SK-N-SH treated with all-trans-retinoic acid at 6 μM for 48 hours (cell line): ENCODE measurements at regions not wholly inside any gene's neighbourhood (a gene's known extent, or its start where the extent isn't known, plus 50 kb on each side); places are given as distances from the start of the nearest gene placed in this dataset.

Experiments used
- ARNTL ChIP-seq: fragments of 450-650 bp; formaldehyde crosslinking; IDR thresholded peaks from 2 replicates; pipeline ENCODE4 v1.5.0; 2020; ENCODE audit warnings: low read depth, mild to moderate bottlenecking, moderate library complexity, borderline replicate concordance
- BACH2 ChIP-seq: fragments of 250-450 bp; sonication (Bioruptor Pico); IDR thresholded peaks from 2 replicates; pipeline ENCODE4 v1.9.0; 2021; ENCODE audit warnings: mild to moderate bottlenecking, borderline replicate concordance
- CREB5 ChIP-seq: fragments of 250-450 bp; sonication (Bioruptor Pico); IDR thresholded peaks from 2 replicates; pipeline ENCODE4 v1.5.1; 2020; ENCODE audit warnings: low read depth, mild to moderate bottlenecking, moderate library complexity
- GLIS3 ChIP-seq: fragments of 250-450 bp; sonication (Bioruptor Pico); IDR thresholded peaks from 2 replicates; pipeline ENCODE4 v1.5.0; 2020; ENCODE audit warnings: mild to moderate bottlenecking, moderate library complexity
- ISL1 ChIP-seq: fragments of 250-450 bp; sonication (Bioruptor Pico); IDR thresholded peaks from 2 replicates; pipeline ENCODE4 v2.1.2; 2022; ENCODE audit warnings: mild to moderate bottlenecking, moderate library complexity
- OSR1 ChIP-seq: fragments of 250-450 bp; sonication (Bioruptor Pico); IDR thresholded peaks from 2 replicates; pipeline ENCODE4 v1.8.0; 2022; ENCODE audit warnings: moderate library complexity, mild to moderate bottlenecking, inconsistent platforms
- PATZ1 ChIP-seq: fragments of 250-450 bp; sonication (Bioruptor Pico); IDR thresholded peaks from 2 replicates; pipeline ENCODE4 v1.8.0; 2020; ENCODE audit warnings: mild to moderate bottlenecking, moderate library complexity, borderline replicate concordance
- POU6F1 ChIP-seq: fragments of 250-450 bp; sonication (Bioruptor Pico); IDR thresholded peaks from 2 replicates; pipeline ENCODE4 v1.8.0; 2021; ENCODE audit warnings: low read depth, mild to moderate bottlenecking, moderate library complexity, borderline replicate concordance
- RARB ChIP-seq: fragments of 250-450 bp; sonication (Bioruptor Pico); IDR thresholded peaks from 2 replicates; pipeline ENCODE4 v1.8.0; 2021; ENCODE audit warnings: mild to moderate bottlenecking, moderate library complexity
- SNAI2 ChIP-seq: fragments of 250-450 bp; sonication (Bioruptor Pico); IDR thresholded peaks from 2 replicates; pipeline ENCODE4 v1.5.0; 2020; ENCODE audit warnings: mild to moderate bottlenecking, moderate library complexity
- TOX ChIP-seq: fragments of 250-450 bp; sonication (Bioruptor Pico); IDR thresholded peaks from 2 replicates; pipeline ENCODE4 v1.8.0; 2021; ENCODE audit warnings: mild to moderate bottlenecking, moderate library complexity, borderline replicate concordance
- ZFP3 ChIP-seq: fragments of 250-450 bp; sonication (Bioruptor Pico); IDR thresholded peaks from 2 replicates; pipeline ENCODE4 v1.5.0; 2020; ENCODE audit warnings: mild to moderate bottlenecking, moderate library complexity
- TF ChIP-seq, protein P1 (sequence below): fragments of 250-450 bp; sonication (Bioruptor Pico); IDR thresholded peaks from 2 replicates; pipeline ENCODE4 v1.5.1; 2021; ENCODE audit warnings: mild to moderate bottlenecking, moderate library complexity

GRCh38 chrX:121858867-121859647, 811.6 kb downstream of the GLUD2 start:
- TF ChIP-seq ISL1: no peak
- no peak for TF ChIP-seq PATZ1 (CRISPR knock-in tag)
- TF ChIP-seq CREB5: no peak
- no peak for TF ChIP-seq BACH2 (CRISPR knock-in tag)
- TF ChIP-seq ZFP3: no peak
- TF ChIP-seq, protein P1, sequence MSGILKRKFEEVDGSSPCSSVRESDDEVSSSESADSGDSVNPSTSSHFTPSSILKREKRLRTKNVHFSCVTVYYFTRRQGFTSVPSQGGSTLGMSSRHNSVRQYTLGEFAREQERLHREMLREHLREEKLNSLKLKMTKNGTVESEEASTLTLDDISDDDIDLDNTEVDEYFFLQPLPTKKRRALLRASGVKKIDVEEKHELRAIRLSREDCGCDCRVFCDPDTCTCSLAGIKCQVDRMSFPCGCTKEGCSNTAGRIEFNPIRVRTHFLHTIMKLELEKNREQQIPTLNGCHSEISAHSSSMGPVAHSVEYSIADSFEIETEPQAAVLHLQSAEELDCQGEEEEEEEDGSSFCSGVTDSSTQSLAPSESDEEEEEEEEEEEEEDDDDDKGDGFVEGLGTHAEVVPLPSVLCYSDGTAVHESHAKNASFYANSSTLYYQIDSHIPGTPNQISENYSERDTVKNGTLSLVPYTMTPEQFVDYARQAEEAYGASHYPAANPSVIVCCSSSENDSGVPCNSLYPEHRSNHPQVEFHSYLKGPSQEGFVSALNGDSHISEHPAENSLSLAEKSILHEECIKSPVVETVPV (CRISPR knock-in tag): no peak
- TF ChIP-seq OSR1: no peak
- TF ChIP-seq TOX (CRISPR knock-in tag): no peak
- TF ChIP-seq SNAI2 (CRISPR knock-in tag): no peak
- no peak for TF ChIP-seq POU6F1 (CRISPR knock-in tag)
- no peak for TF ChIP-seq GLIS3 (CRISPR knock-in tag)
- TF ChIP-seq ARNTL (CRISPR knock-in tag): no peak
- TF ChIP-seq RARB (CRISPR knock-in tag): no peak
